ENCODE measurements at regions not wholly inside any gene's neighbourhood (a gene's known extent, or its start where the extent isn't known, plus 50 kb on each side); places are given as distances from the start of the nearest gene placed in this dataset.

- peak overlapping the region; percentile 89 for H3K27ac ChIP-seq (replicated peaks; ENCODE audit: low read length)
- H3K27me3 ChIP-seq (ENCODE audit: control insufficient read depth in 3 of 3, insufficient read depth in 3 of 3, low read depth in 1 of 3, low read length in 3 of 3), result no peaks in the 10 kb centered on the region
- peak; percentile 71 for DNase-seq (ENCODE audit: low spot score)
- H3K4me3 ChIP-seq (ENCODE audit: low read length in 2 of 2), result no peak overlapping the region
- H3K18ac ChIP-seq (ENCODE audit: low read length), result no peak overlapping the region
- no peaks in the 10 kb centered on the region for H3K36me3 ChIP-seq (replicated peaks in 1 of 2; ENCODE audit: control insufficient read depth in 2 of 2, insufficient read depth in 2 of 2, low read length in 2 of 2)
- H3K9ac ChIP-seq (ENCODE audit: low read depth, low read length, poor library complexity), result no peak overlapping the region
- H2AK5ac ChIP-seq (ENCODE audit: low read depth, low read length), result no peak overlapping the region
- H2BK15ac ChIP-seq (ENCODE audit: low read length), result no peak overlapping the region
- H3K4me2 ChIP-seq (ENCODE audit: insufficient read depth, low read length, poor library complexity, severe bottlenecking), result peak overlapping the region; percentile 21
- H3K23ac ChIP-seq (ENCODE audit: low read depth, low read length, poor library complexity), result no peak overlapping the region
- no peak overlapping the region for H2BK120ac ChIP-seq (ENCODE audit: low read depth, low read length)
- H2AFZ ChIP-seq (ENCODE audit: low read length), result no peak overlapping the region
- no peak overlapping the region for H2BK5ac ChIP-seq (ENCODE audit: low read length)
- H3K4me1 ChIP-seq (ENCODE audit: control insufficient read depth in 2 of 2, insufficient read depth in 1 of 2, low read depth in 1 of 2, low read length in 2 of 2), result peaks cover 0 to 7% of the 10 kb centered on the region in 2 donors
- H3K4ac ChIP-seq (ENCODE audit: low read length), result no peak overlapping the region
- H2BK12ac ChIP-seq (ENCODE audit: low read length), result no peak overlapping the region
- no peaks in the 10 kb centered on the region for H3K79me1 ChIP-seq (ENCODE audit: low read depth, low read length)
- H4K91ac ChIP-seq (ENCODE audit: low read depth, low read length, poor library complexity), result no peak overlapping the region
- H3K14ac ChIP-seq (ENCODE audit: low read length), result no peak overlapping the region
- H4K8ac ChIP-seq (ENCODE audit: low read depth, low read length), result no peak overlapping the region
- no peaks in the 10 kb centered on the region for H3K9me3 ChIP-seq (replicated peaks in 1 of 2; ENCODE audit: control insufficient read depth in 2 of 2, insufficient read depth in 1 of 2, low read depth in 1 of 2, low read length in 2 of 2)
These were observed 90.7 kb upstream of the SMIM36 start for GRCh38 chr17:55601874-55602364.

GRCh38 chr17:55598495-55598894 lies 87.2 kb upstream of the SMIM36 start:
- no peak overlapping the region for H3K4ac ChIP-seq (ENCODE audit: low read length)

DNA sequence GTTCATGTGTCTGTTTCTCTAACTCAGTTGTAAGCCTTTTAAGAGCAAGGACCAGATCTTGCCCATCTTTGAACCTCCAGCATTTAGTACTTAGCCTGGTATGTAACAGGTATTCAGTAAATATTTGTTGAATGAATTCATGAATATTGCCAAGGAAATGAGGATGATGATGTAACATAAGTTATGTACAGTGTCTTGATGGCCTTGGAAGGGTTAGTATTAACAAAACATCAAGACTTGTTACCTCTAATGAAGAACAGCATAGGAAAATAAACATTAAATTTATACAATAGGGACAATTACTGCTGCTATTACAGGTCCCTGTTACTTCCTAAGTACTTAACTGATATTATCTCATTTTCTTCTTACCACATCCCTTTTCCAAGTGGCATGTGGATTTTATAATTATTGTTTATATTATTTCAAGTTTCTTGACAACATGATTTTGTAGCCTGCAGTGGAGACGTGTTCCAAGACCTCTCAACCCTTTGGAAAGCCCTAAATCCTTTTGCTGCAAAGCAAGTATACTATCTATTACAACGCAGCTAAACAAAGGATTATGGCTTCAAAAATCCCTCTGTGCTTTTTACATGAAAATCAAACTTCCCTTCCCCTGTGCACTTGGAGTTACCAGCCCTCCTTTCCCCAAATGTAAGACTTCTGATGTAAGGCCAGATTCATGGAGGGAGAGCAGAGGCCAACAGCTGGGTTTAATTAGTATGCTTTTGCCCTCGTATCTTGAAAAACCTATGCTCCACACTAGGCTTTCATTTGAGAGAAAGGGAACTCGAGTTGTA lies 77.4 kb upstream of the SMIM36 start:
- Histone ChIP-seq H4K91ac (ENCODE audit: low read depth, low read length, poor library complexity) (no peak overlapping the region), H2BK15ac (ENCODE audit: low read length) (no peak overlapping the region), H2AK5ac (ENCODE audit: low read depth, low read length) (no peak overlapping the region), H2BK120ac (ENCODE audit: low read depth, low read length) (no peak overlapping the region), H3K9me3 (replicated peaks in 1 of 2; ENCODE audit: control insufficient read depth in 2 of 2, insufficient read depth in 1 of 2, low read depth in 1 of 2, low read length in 2 of 2) (no peaks in the 10 kb centered on the region), H3K23ac (ENCODE audit: low read depth, low read length, poor library complexity) (no peak overlapping the region), H2AFZ (ENCODE audit: low read length) (no peak overlapping the region), H3K36me3 (replicated peaks in 1 of 2; ENCODE audit: control insufficient read depth in 2 of 2, insufficient read depth in 2 of 2, low read length in 2 of 2) (no peaks in the 10 kb centered on the region), H3K9ac (ENCODE audit: low read depth, low read length, poor library complexity) (no peak overlapping the region), H3K18ac (ENCODE audit: low read length) (no peak overlapping the region), H3K4ac (ENCODE audit: low read length) (no peak overlapping the region), H2BK5ac (ENCODE audit: low read length) (no peak overlapping the region), H2BK12ac (ENCODE audit: low read length) (no peak overlapping the region), H3K4me3 (ENCODE audit: low read length in 2 of 2) (no peak overlapping the region), H4K8ac (ENCODE audit: low read depth, low read length) (no peak overlapping the region), H3K79me1 (ENCODE audit: low read depth, low read length) (no peaks in the 10 kb centered on the region), H3K27me3 (ENCODE audit: control insufficient read depth in 3 of 3, insufficient read depth in 3 of 3, low read depth in 1 of 3, low read length in 3 of 3) (no peaks in the 10 kb centered on the region), H3K4me2 (ENCODE audit: insufficient read depth, low read length, poor library complexity, severe bottlenecking) (no peak overlapping the region), H3K4me1 (ENCODE audit: control insufficient read depth in 2 of 2, insufficient read depth in 1 of 2, low read depth in 1 of 2, low read length in 2 of 2) (no peaks in the 10 kb centered on the region), H3K14ac (ENCODE audit: low read length) (no peak overlapping the region), H3K27ac (replicated peaks; ENCODE audit: low read length) (no peak overlapping the region)
- no peak for DNase-seq (ENCODE audit: low spot score)
- no CpG with 5 or more reads among the region's 4 CpGs for WGBS, 2 donors (ENCODE audit: extremely low coverage in 2 of 2, insufficient read length in 2 of 2, insufficient replicate concordance in 1 of 2)

More at GRCh38 chr17:55598495-55598894, 87.2 kb upstream of the SMIM36 start:
- no peak for DNase-seq (ENCODE audit: low spot score)
- H3K27me3 ChIP-seq (ENCODE audit: control insufficient read depth in 3 of 3, insufficient read depth in 3 of 3, low read depth in 1 of 3, low read length in 3 of 3), result no peaks in the 10 kb centered on the region
- H3K27ac ChIP-seq (replicated peaks; ENCODE audit: low read length), result no peak overlapping the region
- no peaks in the 10 kb centered on the region for H3K79me1 ChIP-seq (ENCODE audit: low read depth, low read length)
- H2BK120ac ChIP-seq (ENCODE audit: low read depth, low read length), result no peak overlapping the region
- no peak overlapping the region for H3K23ac ChIP-seq (ENCODE audit: low read depth, low read length, poor library complexity)
- H3K4me2 ChIP-seq (ENCODE audit: insufficient read depth, low read length, poor library complexity, severe bottlenecking), result no peak overlapping the region
- peaks cover 0 to 2% of the 10 kb centered on the region in 2 donors for H3K4me1 ChIP-seq (ENCODE audit: control insufficient read depth in 2 of 2, insufficient read depth in 1 of 2, low read depth in 1 of 2, low read length in 2 of 2)
- no peak overlapping the region for H2AK5ac ChIP-seq (ENCODE audit: low read depth, low read length)
- H2BK5ac ChIP-seq (ENCODE audit: low read length), result no peak overlapping the region
- H2BK15ac ChIP-seq (ENCODE audit: low read length), result no peak overlapping the region
- H3K36me3 ChIP-seq (replicated peaks in 1 of 2; ENCODE audit: control insufficient read depth in 2 of 2, insufficient read depth in 2 of 2, low read length in 2 of 2), result no peaks in the 10 kb centered on the region
- WGBS, 2 donors (ENCODE audit: extremely low coverage in 2 of 2, insufficient read length in 2 of 2, insufficient replicate concordance in 1 of 2), result no CpG with 5 or more reads among the region's 1 CpG
- H3K18ac ChIP-seq (ENCODE audit: low read length), result no peak overlapping the region
- no peak overlapping the region for H3K14ac ChIP-seq (ENCODE audit: low read length)
- H4K91ac ChIP-seq (ENCODE audit: low read depth, low read length, poor library complexity), result no peak overlapping the region
- no peak overlapping the region for H2AFZ ChIP-seq (ENCODE audit: low read length)
- no peaks in the 10 kb centered on the region for H3K9me3 ChIP-seq (replicated peaks in 1 of 2; ENCODE audit: control insufficient read depth in 2 of 2, insufficient read depth in 1 of 2, low read depth in 1 of 2, low read length in 2 of 2)
- H3K4me3 ChIP-seq (ENCODE audit: low read length in 2 of 2), result no peak overlapping the region
- H4K8ac ChIP-seq (ENCODE audit: low read depth, low read length), result no peak overlapping the region
- H2BK12ac ChIP-seq (ENCODE audit: low read length), result no peak overlapping the region
- H3K9ac ChIP-seq (ENCODE audit: low read depth, low read length, poor library complexity), result no peak overlapping the region

- no peak overlapping the region for H3K4me3 ChIP-seq (ENCODE audit: low read length in 2 of 2)
These were observed 76.4 kb upstream of the SMIM36 start for GRCh38 chr17:55587608-55588139.

More at GRCh38 chr17:55587608-55588139, 76.4 kb upstream of the SMIM36 start:
- no peak overlapping the region for H3K4me2 ChIP-seq (ENCODE audit: insufficient read depth, low read length, poor library complexity, severe bottlenecking)
- DNase-seq (ENCODE audit: low spot score), result no peak
- H4K8ac ChIP-seq (ENCODE audit: low read depth, low read length), result no peak overlapping the region
- H2AK5ac ChIP-seq (ENCODE audit: low read depth, low read length), result no peak overlapping the region
- H2BK120ac ChIP-seq (ENCODE audit: low read depth, low read length), result no peak overlapping the region
- H2BK15ac ChIP-seq (ENCODE audit: low read length), result no peak overlapping the region
- no peak overlapping the region for H2BK5ac ChIP-seq (ENCODE audit: low read length)
- no peaks in the 10 kb centered on the region for H3K27me3 ChIP-seq (ENCODE audit: control insufficient read depth in 3 of 3, insufficient read depth in 3 of 3, low read depth in 1 of 3, low read length in 3 of 3)
- H3K79me1 ChIP-seq (ENCODE audit: low read depth, low read length), result no peaks in the 10 kb centered on the region
- H3K9me3 ChIP-seq (replicated peaks in 1 of 2; ENCODE audit: control insufficient read depth in 2 of 2, insufficient read depth in 1 of 2, low read depth in 1 of 2, low read length in 2 of 2), result no peaks in the 10 kb centered on the region
- H3K27ac ChIP-seq (replicated peaks; ENCODE audit: low read length), result no peak overlapping the region
- H2BK12ac ChIP-seq (ENCODE audit: low read length), result no peak overlapping the region
- no peak overlapping the region for H3K23ac ChIP-seq (ENCODE audit: low read depth, low read length, poor library complexity)
- WGBS, 2 donors (ENCODE audit: extremely low coverage in 2 of 2, insufficient read length in 2 of 2, insufficient replicate concordance in 1 of 2), result no CpG with 5 or more reads among the region's 9 CpGs
- H3K36me3 ChIP-seq (replicated peaks in 1 of 2; ENCODE audit: control insufficient read depth in 2 of 2, insufficient read depth in 2 of 2, low read length in 2 of 2), result no peaks in the 10 kb centered on the region
- H4K91ac ChIP-seq (ENCODE audit: low read depth, low read length, poor library complexity), result no peak overlapping the region
- H3K9ac ChIP-seq (ENCODE audit: low read depth, low read length, poor library complexity), result no peak overlapping the region
- peak overlapping the region; percentile 14 for H3K4ac ChIP-seq (ENCODE audit: low read length)
- H2AFZ ChIP-seq (ENCODE audit: low read length), result no peak overlapping the region
- no peaks in the 10 kb centered on the region for H3K4me1 ChIP-seq (ENCODE audit: control insufficient read depth in 2 of 2, insufficient read depth in 1 of 2, low read depth in 1 of 2, low read length in 2 of 2)
- no peak overlapping the region for H3K18ac ChIP-seq (ENCODE audit: low read length)
- H3K14ac ChIP-seq (ENCODE audit: low read length), result no peak overlapping the region
